Naive B cell (primary cell): ENCODE measurements at regions not wholly inside any gene's neighbourhood (a gene's known extent, or its start where the extent isn't known, plus 50 kb on each side); places are given as distances from the start of the nearest gene placed in this dataset.

Experiments
- ATAC-seq, 2 donors: fragments of 150-1000 bp; cut with Tn5 transposase; 2 replicates each; pipeline ENCODE4 v1.10.0; 2021; ENCODE audit warnings: low read depth in 2 of 2, mild to moderate bottlenecking in 2 of 2, moderate library complexity in 2 of 2
- DNase-seq: peaks from one replicate; pipeline ENCODE4 v3.0.0; 2022
- H3K27ac Mint-ChIP-seq, 6 donors: one replicate each; pipeline ENCODE4 v1.8.0; 2020 to 2022; ENCODE audit warnings: mild to moderate bottlenecking in 6 of 6, mixed read lengths in 6 of 6, moderate library complexity in 5 of 6, inconsistent platforms in 2 of 6
- H3K27me3 Mint-ChIP-seq, 3 donors: one replicate each; pipeline ENCODE4 v1.8.0; 2021 to 2022; ENCODE audit warnings: mixed read lengths in 3 of 3, mild to moderate bottlenecking in 1 of 3
- H3K36me3 Mint-ChIP-seq, 2 donors: one replicate each; pipeline ENCODE4 v1.8.0; 2020 to 2022; ENCODE audit warnings: mixed read lengths in 2 of 2, inconsistent platforms in 1 of 2, mild to moderate bottlenecking in 1 of 2
- H3K4me1 Mint-ChIP-seq, 3 donors: one replicate each; pipeline ENCODE4 v1.8.0; 2020 to 2022; ENCODE audit warnings: mixed read lengths in 3 of 3, inconsistent platforms in 1 of 3, mild to moderate bottlenecking in 1 of 3, moderate library complexity in 1 of 3
- H3K4me3 Mint-ChIP-seq, 8 donors: one replicate each; pipeline ENCODE4 v1.8.0; 2020 to 2022; ENCODE audit warnings: mild to moderate bottlenecking in 8 of 8, mixed read lengths in 8 of 8, moderate library complexity in 8 of 8, inconsistent platforms in 2 of 8
- H3K9me3 Mint-ChIP-seq, 7 donors: one replicate each; pipeline ENCODE4 v1.8.0; 2020 to 2022; ENCODE audit warnings: mixed read lengths in 7 of 7, mild to moderate bottlenecking in 5 of 7, inconsistent platforms in 2 of 7, moderate library complexity in 1 of 7

DNA sequence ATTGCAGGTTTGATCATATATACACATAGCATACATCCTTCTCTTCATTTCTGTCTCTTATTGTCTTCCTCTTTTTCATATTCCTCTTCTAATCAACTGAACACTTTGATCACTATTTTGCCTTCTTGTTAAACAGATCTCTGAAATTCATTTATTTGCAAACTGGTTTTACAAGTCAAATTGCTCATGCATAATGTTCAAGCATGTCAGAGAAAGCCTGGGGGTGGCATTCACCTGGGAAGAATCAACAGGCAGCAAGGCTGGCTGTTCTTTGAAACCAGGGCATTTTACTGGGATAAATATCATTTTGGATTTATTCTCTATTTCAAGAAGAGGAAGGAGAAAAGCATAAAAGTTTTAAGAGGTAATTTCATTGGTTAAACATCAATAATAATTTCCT lies 66.9 kb upstream of the LRATD1 start:
- no peak overlapping the region for H3K27ac Mint-ChIP-seq
- H3K9me3 Mint-ChIP-seq, result peaks cover 0 to 1% (median 0%) of the 10 kb centered on the region in 7 donors
- no peaks in the 10 kb centered on the region for H3K27me3 Mint-ChIP-seq
- no peak for DNase-seq
- no peak for ATAC-seq
- H3K4me1 Mint-ChIP-seq, result no peaks in the 10 kb centered on the region
- H3K36me3 Mint-ChIP-seq, result no peaks in the 10 kb centered on the region
- H3K4me3 Mint-ChIP-seq, result no peak overlapping the region

DNA sequence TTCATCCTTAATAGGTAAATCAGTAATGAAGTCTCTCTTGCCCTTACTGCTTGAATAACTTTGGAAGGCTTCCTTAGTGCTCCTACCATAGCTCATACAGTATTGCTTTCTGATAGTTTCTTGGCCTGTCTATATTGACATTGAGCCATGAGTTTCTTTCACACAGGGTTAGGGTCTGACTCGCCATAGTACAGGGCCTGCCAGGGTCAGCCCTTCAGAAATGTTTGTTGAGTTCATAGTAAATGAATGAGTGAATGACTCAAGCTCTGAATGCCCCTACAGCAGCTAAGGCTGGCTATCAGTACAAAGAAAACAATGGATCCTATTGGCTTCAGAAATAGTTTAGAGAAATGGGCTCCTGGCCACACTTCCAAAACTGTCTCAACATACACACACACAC lies 65.0 kb upstream of the LRATD1 start:
- H3K4me1 Mint-ChIP-seq, result no peaks in the 10 kb centered on the region
- no peak overlapping the region for H3K27ac Mint-ChIP-seq
- DNase-seq, result no peak
- peaks cover 0 to 1% (median 0%) of the 10 kb centered on the region in 7 donors for H3K9me3 Mint-ChIP-seq
- no peak for ATAC-seq
- H3K27me3 Mint-ChIP-seq, result no peaks in the 10 kb centered on the region
- no peaks in the 10 kb centered on the region for H3K36me3 Mint-ChIP-seq
- H3K4me3 Mint-ChIP-seq, result no peak overlapping the region

- H3K36me3 Mint-ChIP-seq, result no peaks in the 10 kb centered on the region
- no peaks in the 10 kb centered on the region for H3K27me3 Mint-ChIP-seq
- H3K4me3 Mint-ChIP-seq, result no peak overlapping the region
Measured at GRCh38 chr2:14569294-14569693, 63.2 kb upstream of the LRATD1 start.

DNA sequence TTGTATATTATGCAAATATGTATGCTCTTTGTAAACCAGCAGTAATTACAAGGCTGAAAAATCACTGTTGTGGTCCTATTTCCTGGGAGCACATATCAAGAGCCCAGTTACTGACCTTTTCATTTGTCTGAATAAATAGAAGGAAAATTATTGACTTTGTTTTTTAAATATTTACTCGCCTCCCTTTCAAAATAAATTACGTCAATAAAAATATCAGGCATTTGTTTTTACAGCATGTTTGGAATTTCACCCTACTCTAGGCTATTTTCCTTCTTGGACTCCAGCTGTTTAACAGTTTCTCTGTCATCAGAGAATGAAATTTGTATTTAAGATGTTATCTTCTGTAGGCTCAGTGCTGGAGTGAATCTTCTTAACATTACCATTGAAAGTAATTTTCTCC lies 59.9 kb upstream of the LRATD1 start:
- no peaks in the 10 kb centered on the region for H3K4me1 Mint-ChIP-seq
- ATAC-seq (no peak), DNase-seq (no peak)
- H3K27me3 Mint-ChIP-seq, result no peaks in the 10 kb centered on the region
- H3K36me3 Mint-ChIP-seq, result no peaks in the 10 kb centered on the region
- H3K4me3 Mint-ChIP-seq, result no peak overlapping the region
- H3K27ac Mint-ChIP-seq, result no peak overlapping the region
- peaks cover 0 to 3% (median 0%) of the 10 kb centered on the region in 7 donors for H3K9me3 Mint-ChIP-seq

More at GRCh38 chr2:14569294-14569693, 63.2 kb upstream of the LRATD1 start:
- Mint-ChIP-seq H3K9me3 (peaks cover 0 to 1% (median 0%) of the 10 kb centered on the region in 7 donors), H3K4me1 (no peaks in the 10 kb centered on the region), H3K27ac (no peak overlapping the region)
- ATAC-seq (no peak), DNase-seq (no peak)

GRCh38 chr2:14577843-14578242 lies 54.7 kb upstream of the LRATD1 start:
- DNase-seq (no peak), ATAC-seq (no peak)
- H3K36me3 Mint-ChIP-seq, result no peaks in the 10 kb centered on the region
- H3K4me1 Mint-ChIP-seq, result no peaks in the 10 kb centered on the region
- H3K27me3 Mint-ChIP-seq, result no peaks in the 10 kb centered on the region
- H3K9me3 Mint-ChIP-seq, result peaks cover 0 to 3% (median 0%) of the 10 kb centered on the region in 7 donors
- no peak overlapping the region for H3K27ac Mint-ChIP-seq
- H3K4me3 Mint-ChIP-seq, result no peak overlapping the region
